Sigmoid colon (tissue), 4 donors: ENCODE measurements at regions not wholly inside any gene's neighbourhood (a gene's known extent, or its start where the extent isn't known, plus 50 kb on each side); places are given as distances from the start of the nearest gene placed in this dataset.

Source experiments
- POLR2AphosphoS5 ChIP-seq, 4 donors: sonication (generic); formaldehyde crosslinking; IDR thresholded peaks; one replicate each; pipeline ENCODE4 v1.6.1; 2017; ENCODE audit warnings: antibody characterized with exemption in 4 of 4
- TF ChIP-seq, protein P1 (sequence below), 4 experiments: fragments of 450-650 bp in 3 of 4; fragments of 200-600 bp in 1 of 4; IDR thresholded peaks; one replicate each; pipeline ENCODE4 v1.5.1; 2016 to 2019; ENCODE audit warnings: antibody characterized with exemption in 4 of 4, mild to moderate bottlenecking in 3 of 4, moderate library complexity in 2 of 4

GRCh38 chr4:14217401-14217800 lies 589.9 kb upstream of the BOD1L1 start:
- TF ChIP-seq, protein P1, sequence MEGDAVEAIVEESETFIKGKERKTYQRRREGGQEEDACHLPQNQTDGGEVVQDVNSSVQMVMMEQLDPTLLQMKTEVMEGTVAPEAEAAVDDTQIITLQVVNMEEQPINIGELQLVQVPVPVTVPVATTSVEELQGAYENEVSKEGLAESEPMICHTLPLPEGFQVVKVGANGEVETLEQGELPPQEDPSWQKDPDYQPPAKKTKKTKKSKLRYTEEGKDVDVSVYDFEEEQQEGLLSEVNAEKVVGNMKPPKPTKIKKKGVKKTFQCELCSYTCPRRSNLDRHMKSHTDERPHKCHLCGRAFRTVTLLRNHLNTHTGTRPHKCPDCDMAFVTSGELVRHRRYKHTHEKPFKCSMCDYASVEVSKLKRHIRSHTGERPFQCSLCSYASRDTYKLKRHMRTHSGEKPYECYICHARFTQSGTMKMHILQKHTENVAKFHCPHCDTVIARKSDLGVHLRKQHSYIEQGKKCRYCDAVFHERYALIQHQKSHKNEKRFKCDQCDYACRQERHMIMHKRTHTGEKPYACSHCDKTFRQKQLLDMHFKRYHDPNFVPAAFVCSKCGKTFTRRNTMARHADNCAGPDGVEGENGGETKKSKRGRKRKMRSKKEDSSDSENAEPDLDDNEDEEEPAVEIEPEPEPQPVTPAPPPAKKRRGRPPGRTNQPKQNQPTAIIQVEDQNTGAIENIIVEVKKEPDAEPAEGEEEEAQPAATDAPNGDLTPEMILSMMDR (IDR thresholded peaks at IDR 0.05): no peak
- TF ChIP-seq POLR2AphosphoS5 (IDR thresholded peaks at IDR 0.05): no peak
